ENCODE measurements at regions not wholly inside any gene's neighbourhood (a gene's known extent, or its start where the extent isn't known, plus 50 kb on each side); places are given as distances from the start of the nearest gene placed in this dataset.

DNA sequence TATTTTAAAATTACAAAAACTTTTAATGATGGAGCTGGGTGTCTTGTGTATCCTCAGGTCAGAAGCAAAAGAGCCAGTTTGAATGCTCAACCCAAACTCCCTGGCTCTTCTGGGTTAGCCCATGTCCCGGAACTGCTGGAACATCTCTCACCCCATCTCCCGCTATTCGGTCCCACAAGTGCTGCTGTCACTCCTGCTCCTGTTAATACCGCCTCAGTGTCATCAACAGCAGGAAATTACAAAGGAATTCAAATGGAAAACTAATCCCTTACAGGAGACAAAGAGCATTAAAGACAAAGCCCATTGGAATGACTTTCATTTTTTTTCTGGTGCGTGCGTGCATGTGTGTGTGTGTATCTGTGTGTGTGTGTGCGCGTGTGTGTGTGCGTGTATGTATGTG is 112.0 kb upstream of the C7orf33 start:
- TF ChIP-seq POLR2A (IDR thresholded peaks at IDR 0.05; ENCODE audit: low read length) (no peak), EP300 (IDR thresholded peaks at IDR 0.05) (no peak), CTCF (IDR thresholded peaks at IDR 0.05) (no peak), MYC (IDR thresholded peaks at IDR 0.05; ENCODE audit: borderline replicate concordance, low read length) (no peak), SMC3 (IDR thresholded peaks at IDR 0.05) (no peak), REST (IDR thresholded peaks at IDR 0.05) (no peak), JUNB (IDR thresholded peaks at IDR 0.05) (no peak), EHMT2 (IDR thresholded peaks at IDR 0.05; ENCODE audit: low read depth) (no peak), RFX5 (IDR thresholded peaks at IDR 0.05) (no peak), RAD21 (conservative IDR thresholded peaks at IDR 0.05 in 1 of 2, IDR thresholded peaks at IDR 0.05 in 1 of 2) (no peak), PBX3 (IDR thresholded peaks at IDR 0.05) (no peak), MAZ (IDR thresholded peaks at IDR 0.05; ENCODE audit: borderline replicate concordance, low read depth, low read length) (no peak), JUN (IDR thresholded peaks at IDR 0.05) (no peak)
- TF ChIP-seq, protein P1, sequence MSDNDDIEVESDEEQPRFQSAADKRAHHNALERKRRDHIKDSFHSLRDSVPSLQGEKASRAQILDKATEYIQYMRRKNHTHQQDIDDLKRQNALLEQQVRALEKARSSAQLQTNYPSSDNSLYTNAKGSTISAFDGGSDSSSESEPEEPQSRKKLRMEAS (IDR thresholded peaks at IDR 0.05): no peak
